ENCODE measurements at regions not wholly inside any gene's neighbourhood (a gene's known extent, or its start where the extent isn't known, plus 50 kb on each side); places are given as distances from the start of the nearest gene placed in this dataset.

GRCh38 chr18:49731860-49732311 is 81.4 kb downstream of the ACAA2 start:
- Histone ChIP-seq H3K9me2 (ENCODE audit: insufficient read depth) (peaks cover 4% of the 10 kb centered on the region; the same call in 1 of the 2 replicates), H3K36me3 (ENCODE audit: insufficient read depth) (no peaks in the 10 kb centered on the region), H3K27me3 (ENCODE audit: insufficient read depth) (no peaks in the 10 kb centered on the region), H3K27ac (ENCODE audit: low read depth) (no peak overlapping the region), H2AFZ (no peak overlapping the region), H4K20me1 (replicated peaks; ENCODE audit: insufficient read depth) (no peaks in the 10 kb centered on the region), H3K4me1 (ENCODE audit: insufficient read depth) (no peaks in the 10 kb centered on the region; the same call in 1 of the 2 replicates), H3K4me3 (no peak overlapping the region), H3K4me2 (no peak overlapping the region), H3K79me2 (replicated peaks; ENCODE audit: insufficient read depth) (no peaks in the 10 kb centered on the region), H3F3A (replicated peaks; ENCODE audit: low read depth) (no peaks in the 10 kb centered on the region)
- TF ChIP-seq REST (IDR thresholded peaks at IDR 0.05; ENCODE audit: unreplicated experiment) (no peak), EZH2phosphoT487 (IDR thresholded peaks at IDR 0.05; ENCODE audit: unreplicated experiment) (no peak), STAT1 (IDR thresholded peaks at IDR 0.05; ENCODE audit: unreplicated experiment) (no peak), ZNF462 (CRISPR knock-in tag; IDR thresholded peaks at IDR 0.05) (no peak), EZH2 (IDR thresholded peaks at IDR 0.05; ENCODE audit: low read depth, unreplicated experiment) (no peak)
- no peak overlapping the region for H3K4me3 Mint-ChIP-seq
- ATAC-seq: no peak
- H3K9me3 Mint-ChIP-seq: no peaks in the 10 kb centered on the region
- H3K27me3 Mint-ChIP-seq (ENCODE audit: insufficient read depth, low read depth, poor library complexity): peaks cover 6% of the 10 kb centered on the region
- H3K27ac Mint-ChIP-seq: no peak overlapping the region
- H3K36me3 Mint-ChIP-seq (ENCODE audit: low read depth): no peaks in the 10 kb centered on the region
- no peak for DNase-seq (ENCODE audit: low spot score)
- H3K4me1 Mint-ChIP-seq: peaks cover 27% of the 10 kb centered on the region

All from GM23338 (cell line).